Raji (cell line): ENCODE measurements at regions not wholly inside any gene's neighbourhood (a gene's known extent, or its start where the extent isn't known, plus 50 kb on each side); places are given as distances from the start of the nearest gene placed in this dataset.

Experiments
- POLR2A ChIP-seq: IDR thresholded peaks from 2 replicates; pipeline ENCODE4 v1.6.1; 2011; ENCODE audit warnings: low read depth, low read length, control low read depth; ENCODE audit not compliant: insufficient read depth

GRCh38 chr5:173709761-173710160, 93.3 kb upstream of the BOD1 start:
- no peak for TF ChIP-seq POLR2A

- no peak for TF ChIP-seq POLR2A
These were observed 94.1 kb upstream of the BOD1 start for GRCh38 chr5:173710528-173710927.

- no peak for TF ChIP-seq POLR2A
These were observed 95.0 kb upstream of the BOD1 start for GRCh38 chr5:173711466-173711865.

GRCh38 chr5:173712609-173713175, 96.2 kb upstream of the BOD1 start:
- no peak for TF ChIP-seq POLR2A

- no peak for TF ChIP-seq POLR2A
These were observed 98.3 kb upstream of the BOD1 start for GRCh38 chr5:173714551-173715428.

- TF ChIP-seq POLR2A = no peak
These were observed 99.2 kb upstream of the BOD1 start for GRCh38 chr5:173715607-173716006.

- no peak for TF ChIP-seq POLR2A
These were observed 99.7 kb upstream of the BOD1 start for GRCh38 chr5:173716058-173716682.

GRCh38 chr5:173717959-173718358, 101.5 kb upstream of the BOD1 start:
- no peak for TF ChIP-seq POLR2A

GRCh38 chr5:173718469-173718868, 102.0 kb upstream of the BOD1 start:
- no peak for TF ChIP-seq POLR2A

GRCh38 chr5:173719731-173720082, 103.3 kb upstream of the BOD1 start:
- no peak for TF ChIP-seq POLR2A

GRCh38 chr5:173720286-173720952, 104.0 kb upstream of the BOD1 start:
- no peak for TF ChIP-seq POLR2A

GRCh38 chr5:173720953-173721600, 104.6 kb upstream of the BOD1 start:
- no peak for TF ChIP-seq POLR2A

GRCh38 chr5:173721601-173722232, 105.3 kb upstream of the BOD1 start:
- no peak for TF ChIP-seq POLR2A

- no peak for TF ChIP-seq POLR2A
These were observed 110.6 kb upstream of the BOD1 start for GRCh38 chr5:173726846-173727557.
